GM21447 (cell line): ENCODE measurements at regions not wholly inside any gene's neighbourhood (a gene's known extent, or its start where the extent isn't known, plus 50 kb on each side); places are given as distances from the start of the nearest gene placed in this dataset.
"Not testable (repeated sequence)": the region's sequence is repeated elsewhere in the genome, so short reads cannot be mapped to it uniquely, and the experiment has no call there.

Source experiments
- ATAC-seq: cut with Tn5 transposase; IDR thresholded peaks from one replicate; pipeline ENCODE4 v1.9.1; 2021; ENCODE audit not compliant: unreplicated experiment

DNA sequence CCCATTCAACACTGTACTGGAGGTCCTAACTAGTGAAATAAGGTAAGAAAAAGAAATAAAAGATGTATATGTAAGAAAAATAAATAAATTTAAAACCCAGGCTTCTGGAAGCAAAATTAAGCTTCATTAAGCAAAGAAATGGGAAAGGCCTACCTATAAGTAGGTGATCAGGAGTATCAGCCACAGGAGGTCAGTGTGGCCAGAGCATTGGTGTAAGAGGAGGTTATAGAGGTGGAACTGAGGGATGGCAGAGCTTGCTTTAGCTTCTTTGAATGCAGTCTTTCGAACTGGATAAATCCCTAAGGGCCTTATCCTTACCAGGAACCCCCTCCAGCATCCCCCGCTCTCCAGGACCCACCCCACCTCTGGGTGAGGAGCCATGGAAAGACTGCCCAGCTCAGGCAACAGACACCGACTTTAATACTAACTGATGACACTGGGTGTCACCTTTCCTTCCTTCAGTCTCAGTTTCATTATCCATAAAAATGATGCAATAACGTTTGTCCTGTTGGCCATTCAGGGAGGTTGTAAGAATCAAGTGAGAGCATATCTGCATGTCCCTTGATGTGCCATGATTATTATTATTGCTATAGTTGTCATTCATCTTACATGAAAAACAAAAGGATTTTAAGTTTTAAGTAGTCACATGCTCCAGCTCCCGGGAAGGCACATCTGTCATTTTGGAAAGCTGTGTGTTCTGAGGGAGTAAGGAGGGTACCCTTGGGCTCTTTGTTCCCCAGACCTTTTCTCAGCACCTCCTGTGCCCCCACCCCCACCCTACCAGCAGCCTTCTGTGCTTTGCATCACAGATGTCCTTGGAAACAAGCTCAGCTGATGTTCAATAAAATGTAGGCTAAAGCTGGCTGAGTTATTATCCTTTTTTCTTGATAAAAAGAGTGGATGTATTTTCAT is 50.8 kb upstream of the CTNNA1 start:
- no peak for ATAC-seq

DNA sequence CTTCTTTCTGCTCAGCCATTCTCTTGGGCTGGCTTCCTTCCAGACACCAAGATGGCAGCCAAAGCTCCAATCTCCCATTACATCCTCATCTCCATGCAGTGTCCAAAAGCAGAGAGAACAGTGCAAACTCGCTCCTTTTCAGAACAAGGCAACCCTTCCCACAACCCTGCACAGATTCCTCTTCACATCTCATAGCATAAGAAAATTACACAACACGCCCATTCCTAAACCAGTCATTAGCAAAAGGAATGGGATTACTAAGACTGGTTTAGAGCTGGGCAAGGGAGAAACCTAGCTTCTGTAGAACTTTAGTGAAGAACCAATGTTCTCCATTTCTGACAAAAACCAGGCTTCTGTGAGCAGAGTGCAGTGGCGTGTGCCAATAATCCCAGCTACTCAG is 51.5 kb upstream of the CTNNA1 start:
- no peak for ATAC-seq

- no peak for ATAC-seq
Measured at GRCh38 chr5:138700581-138701362, 52.5 kb upstream of the CTNNA1 start.

- no peak for ATAC-seq
Measured at GRCh38 chr5:138699482-138699881, 53.7 kb upstream of the CTNNA1 start.

DNA sequence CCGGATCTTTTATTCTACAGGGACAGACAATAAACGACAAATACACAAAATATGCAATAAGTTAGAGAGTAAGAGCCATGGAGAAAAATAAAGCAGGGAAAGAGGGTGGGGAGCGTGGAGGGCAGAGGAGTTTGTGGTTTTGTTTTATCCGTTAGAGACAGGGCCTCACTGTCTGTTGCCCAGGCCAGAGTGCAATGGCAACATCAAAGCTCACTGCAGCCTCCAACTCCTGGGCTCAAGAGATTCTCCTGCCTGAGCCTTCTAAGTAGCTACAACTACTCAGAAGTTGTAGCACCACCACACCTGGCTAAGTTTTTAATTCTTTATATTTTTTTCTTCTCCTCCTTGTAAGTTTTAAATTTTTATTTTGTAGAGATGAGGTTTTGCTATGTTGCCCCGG is 54.5 kb upstream of the CTNNA1 start:
- no peak for ATAC-seq

DNA sequence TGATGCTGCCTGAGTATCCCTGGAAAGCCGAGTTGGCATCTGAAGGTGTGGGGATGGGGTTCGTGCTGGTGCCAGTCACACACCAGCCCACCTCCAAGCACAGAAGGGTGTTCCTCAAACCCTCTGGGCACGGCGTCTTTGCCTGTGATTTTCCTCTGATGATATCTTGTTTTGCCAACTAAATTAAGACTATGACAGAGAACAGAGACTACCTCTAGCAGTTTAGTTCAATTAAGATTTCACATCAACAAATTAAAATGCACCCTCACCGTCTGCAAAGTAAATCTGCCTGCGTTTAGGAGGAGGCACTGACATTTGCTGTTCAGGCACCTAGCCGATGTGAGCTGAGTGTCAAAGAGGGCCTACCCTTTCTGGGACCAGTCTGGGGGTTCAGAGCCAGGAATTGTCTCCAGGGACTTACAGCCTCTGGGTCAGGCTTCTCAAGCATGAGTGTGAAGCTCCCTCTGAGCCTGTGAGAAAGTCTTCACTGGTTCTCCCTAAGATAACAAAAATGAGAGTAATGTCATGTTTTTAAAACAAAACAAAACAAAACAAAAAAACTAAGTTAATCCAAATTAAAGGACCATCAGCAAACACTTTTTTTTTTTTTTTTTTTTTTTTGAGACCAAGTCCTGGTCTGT is 55.4 kb upstream of the CTNNA1 start:
- ATAC-seq = no peak

DNA sequence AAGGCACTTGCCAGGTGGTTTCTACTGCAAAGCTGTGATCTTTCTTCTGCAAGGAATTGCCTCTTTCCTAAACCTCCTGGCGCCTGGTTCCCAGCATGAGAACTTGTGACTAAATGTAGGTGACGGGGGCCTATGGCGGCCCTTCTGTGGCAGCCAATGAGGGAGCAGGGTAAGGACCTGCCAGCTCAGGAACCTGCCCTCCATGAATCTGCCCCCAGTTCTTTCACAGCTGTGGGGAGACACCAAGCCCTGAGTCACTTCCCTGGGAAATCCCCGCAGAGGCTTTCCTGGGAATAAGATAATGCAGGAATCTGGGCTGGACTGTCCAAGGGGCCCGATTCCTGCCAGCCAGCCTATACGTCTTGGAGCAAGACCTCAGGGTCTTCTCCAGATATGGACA is 56.7 kb upstream of the CTNNA1 start:
- ATAC-seq = no peak

- ATAC-seq = no peak
Measured at GRCh38 chr5:138695781-138696180, 57.4 kb upstream of the CTNNA1 start.

DNA sequence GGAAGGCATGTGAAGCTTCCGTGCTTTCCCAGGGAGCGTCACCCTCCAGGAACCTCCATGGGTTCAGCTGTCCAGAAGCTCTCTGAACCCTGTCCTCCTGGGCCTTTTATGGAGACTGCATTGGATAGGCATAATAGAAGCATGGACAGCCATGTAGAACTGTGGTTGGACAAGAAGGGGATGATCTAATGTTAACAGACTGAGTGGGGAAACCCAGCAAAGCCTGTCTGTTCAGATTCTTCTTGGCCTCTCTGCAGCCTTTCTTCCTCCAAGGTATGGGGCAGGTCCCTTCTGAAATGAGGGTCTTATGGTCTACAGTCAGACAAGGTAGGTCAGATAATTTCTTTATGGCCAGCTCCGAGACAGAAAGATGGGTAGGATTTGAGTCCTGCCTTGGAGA is 59.1 kb upstream of the CTNNA1 start:
- no peak for ATAC-seq

- ATAC-seq = no peak
Measured at GRCh38 chr5:138692370-138692769, 60.9 kb upstream of the CTNNA1 start.

GRCh38 chr5:138686668-138687067 is 66.6 kb upstream of the CTNNA1 start:
- no peak for ATAC-seq

- no peak for ATAC-seq
Measured at GRCh38 chr5:138685193-138685745, 68.0 kb upstream of the CTNNA1 start.

- ATAC-seq = not testable (repeated sequence)
Measured at GRCh38 chr5:138682462-138682861, 70.8 kb upstream of the CTNNA1 start.

DNA sequence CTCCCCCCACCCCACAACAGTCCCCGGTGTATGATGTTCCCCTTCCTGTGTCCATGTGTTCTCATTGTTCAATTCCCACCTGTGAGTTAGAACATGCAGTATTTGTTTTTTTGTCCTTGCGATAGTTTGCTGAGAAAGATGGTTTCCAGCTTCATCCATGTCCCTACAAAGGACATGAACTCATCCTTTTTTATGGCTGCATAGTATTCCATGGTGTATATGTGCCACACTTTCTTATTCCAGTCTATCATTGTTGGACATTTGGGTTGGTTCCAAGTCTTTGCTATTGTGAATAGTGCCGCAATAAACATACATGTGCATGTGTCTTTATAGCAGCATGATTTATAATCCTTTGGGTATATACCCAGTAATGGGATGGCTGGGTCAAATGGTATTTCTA is 74.4 kb upstream of the CTNNA1 start:
- ATAC-seq = not testable (repeated sequence)

GRCh38 chr5:138677782-138678181 is 75.4 kb upstream of the CTNNA1 start:
- no peak for ATAC-seq

DNA sequence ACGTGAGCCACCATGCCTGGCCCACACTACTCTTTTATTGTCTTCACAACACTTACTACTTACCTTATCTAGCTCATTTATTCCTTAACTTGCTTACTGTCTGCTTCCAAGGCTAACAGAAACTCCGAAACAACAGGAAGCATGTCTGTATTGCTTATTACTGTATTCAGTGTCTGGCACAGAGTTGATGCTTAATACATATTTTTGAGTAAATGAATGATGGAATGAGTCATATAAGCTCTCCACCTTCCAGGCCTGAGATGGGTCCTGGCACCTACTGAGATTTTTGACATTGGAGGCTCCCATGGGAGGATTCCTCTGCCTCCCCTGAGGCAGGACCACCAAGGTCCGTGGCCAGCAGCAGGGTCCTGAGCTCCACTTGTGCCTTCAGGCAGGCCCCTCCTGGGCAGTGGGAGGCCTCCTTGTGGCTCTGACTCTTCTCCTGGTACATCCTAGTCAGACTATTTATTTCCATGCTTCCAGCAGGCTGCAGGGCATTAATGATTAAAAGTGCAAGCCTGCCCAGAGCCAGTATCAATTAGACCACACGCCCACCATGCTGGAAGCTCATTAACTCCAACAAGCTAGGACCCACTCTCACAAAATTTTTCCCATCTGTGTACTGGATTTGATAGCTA is 76.5 kb upstream of the CTNNA1 start:
- no peak for ATAC-seq

- no peak for ATAC-seq
Measured at GRCh38 chr5:138676002-138676401, 77.2 kb upstream of the CTNNA1 start.

- ATAC-seq = no peak
Measured at GRCh38 chr5:138668451-138669380, 84.5 kb upstream of the CTNNA1 start.

DNA sequence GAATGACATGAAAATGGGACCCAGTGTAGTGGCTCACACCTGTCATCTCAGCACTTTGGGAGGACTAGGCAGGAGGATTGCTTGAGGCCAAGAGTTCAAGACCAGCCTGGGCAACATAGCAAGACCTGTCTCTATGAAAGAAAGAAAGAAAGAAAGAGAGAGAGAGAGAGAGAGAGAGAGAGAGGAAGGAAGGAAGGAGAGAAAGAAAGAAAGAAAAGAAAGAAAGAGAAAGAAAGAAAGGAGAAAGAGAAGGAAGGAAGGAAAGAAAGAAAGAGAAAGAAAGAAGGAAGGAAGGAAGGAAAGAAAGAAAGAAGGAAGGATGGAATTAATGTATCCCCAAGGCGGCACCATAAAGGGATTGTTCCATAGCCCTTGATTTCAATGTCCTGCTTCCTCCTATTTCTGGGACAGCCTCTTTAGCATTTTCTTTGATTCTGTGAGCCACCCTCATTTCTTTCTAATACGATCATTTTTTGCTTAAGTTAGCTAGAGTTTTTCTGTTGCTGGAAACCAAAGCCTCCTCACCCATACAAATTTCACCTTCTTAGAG is 85.4 kb upstream of the CTNNA1 start:
- ATAC-seq = not testable (repeated sequence)
